D721Med (cell line): ENCODE measurements at regions not wholly inside any gene's neighbourhood (a gene's known extent, or its start where the extent isn't known, plus 50 kb on each side); places are given as distances from the start of the nearest gene placed in this dataset.
"Not testable (repeated sequence)": the region's sequence is repeated elsewhere in the genome, so short reads cannot be mapped to it uniquely, and the experiment has no call there.

Experiments used
- DNase-seq: peaks from one replicate; pipeline ENCODE4 v3.0.0; 2011; ENCODE audit warnings: low spot score; ENCODE audit not compliant: insufficient read length
- FAIRE-seq: peaks from 2 replicates; lab custom pipeline; 2011; peaks lifted over from hg19 to GRCh38; lab: Jason Lieb, UNC
- CTCF ChIP-seq: IDR thresholded peaks from 2 replicates; pipeline ENCODE4 v1.5.1; 2012; ENCODE audit warnings: mild to moderate bottlenecking, control low read depth; ENCODE audit not compliant: insufficient read depth; ENCODE audit errors: missing control alignments

DNA sequence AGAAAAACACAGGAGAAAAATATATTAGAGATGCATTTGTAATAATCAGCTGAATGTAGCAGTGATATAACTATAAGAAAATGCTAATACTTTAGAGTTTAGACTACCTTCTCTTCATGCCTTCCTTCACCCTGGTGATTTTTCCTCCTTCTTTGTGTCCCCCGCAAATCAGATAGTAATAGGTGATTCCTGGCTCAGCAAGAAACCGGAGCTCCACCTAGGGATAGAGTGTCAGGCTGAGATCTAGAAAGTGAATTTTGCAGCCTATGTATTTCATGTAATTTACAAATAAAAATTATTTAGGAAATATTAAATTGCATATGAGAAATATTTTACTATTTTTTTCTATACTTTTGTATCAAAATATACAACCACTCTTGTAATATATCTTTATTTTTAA lies 109.8 kb upstream of the ST8SIA4 start:
- peak; percentile 14 for TF ChIP-seq CTCF
- no peak for FAIRE-seq
- no peak for DNase-seq

DNA sequence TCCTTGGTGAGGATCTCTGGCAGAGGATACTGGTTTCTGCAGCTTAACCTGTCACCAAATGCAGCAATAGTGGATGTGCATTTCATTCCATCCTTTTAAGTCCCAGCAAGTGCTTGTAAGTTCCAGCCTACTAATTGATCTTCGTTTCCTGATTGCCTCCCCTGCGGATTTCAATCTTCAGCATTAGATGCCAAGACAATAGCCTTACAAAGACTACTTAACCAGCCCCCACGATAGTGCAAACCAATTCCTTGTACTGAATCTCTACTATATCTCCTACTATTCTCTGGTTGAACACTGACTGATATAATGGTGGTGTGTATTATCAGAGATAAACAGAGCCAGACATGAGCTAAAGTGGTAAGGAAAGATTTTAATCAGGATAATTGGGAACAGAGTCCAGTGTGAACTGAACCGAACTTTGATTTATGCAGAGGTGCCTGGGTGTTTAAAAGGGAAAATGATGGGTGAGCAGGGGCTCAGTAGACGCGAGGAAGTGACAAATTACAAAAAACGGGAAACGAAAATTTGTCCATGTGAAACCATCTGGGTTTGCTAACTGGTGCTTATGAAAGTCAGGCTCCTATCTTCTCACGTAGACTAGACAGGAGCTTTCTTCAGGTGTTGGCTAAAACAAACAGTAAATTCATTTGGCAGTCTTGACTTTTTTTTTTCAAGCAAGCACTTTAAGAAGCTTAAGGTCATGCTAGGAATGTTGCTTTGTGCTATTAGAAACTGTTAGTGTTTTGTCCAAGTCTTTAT lies 106.9 kb upstream of the ST8SIA4 start:
- FAIRE-seq = peak; percentile 16
- no peak for TF ChIP-seq CTCF
- no peak for DNase-seq

DNA sequence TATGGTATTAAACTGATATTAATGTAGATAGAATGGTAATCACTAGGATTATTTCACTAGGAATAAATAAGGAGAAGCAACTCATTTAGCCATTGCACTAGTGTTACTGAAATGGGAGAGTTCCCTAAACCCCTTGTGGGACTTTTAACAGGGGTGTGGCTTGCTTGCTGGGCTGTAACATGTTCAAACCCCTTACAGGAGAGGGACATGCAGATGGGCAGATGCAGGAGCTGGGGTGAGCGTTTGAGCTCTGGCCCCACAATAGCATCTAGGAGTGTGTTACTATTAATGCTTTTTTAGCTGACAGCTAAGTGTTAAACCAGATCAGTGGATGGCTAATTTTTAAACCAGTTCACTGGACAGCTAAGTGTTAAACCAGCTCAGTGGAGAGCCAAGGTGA lies 89.3 kb upstream of the ST8SIA4 start:
- FAIRE-seq = no peak
- no peak for DNase-seq
- TF ChIP-seq CTCF = no peak

GRCh38 chr5:100983601-100984000 lies 80.5 kb upstream of the ST8SIA4 start:
- not testable (repeated sequence) for FAIRE-seq, DNase-seq

GRCh38 chr5:100974082-100974481 lies 71.0 kb upstream of the ST8SIA4 start:
- FAIRE-seq = no peak

GRCh38 chr5:100970646-100971255 lies 67.7 kb upstream of the ST8SIA4 start:
- no peak for DNase-seq
- FAIRE-seq = no peak
- TF ChIP-seq CTCF = no peak

More at GRCh38 chr5:100974082-100974481, 71.0 kb upstream of the ST8SIA4 start:
- TF ChIP-seq CTCF = no peak
- DNase-seq = no peak

DNA sequence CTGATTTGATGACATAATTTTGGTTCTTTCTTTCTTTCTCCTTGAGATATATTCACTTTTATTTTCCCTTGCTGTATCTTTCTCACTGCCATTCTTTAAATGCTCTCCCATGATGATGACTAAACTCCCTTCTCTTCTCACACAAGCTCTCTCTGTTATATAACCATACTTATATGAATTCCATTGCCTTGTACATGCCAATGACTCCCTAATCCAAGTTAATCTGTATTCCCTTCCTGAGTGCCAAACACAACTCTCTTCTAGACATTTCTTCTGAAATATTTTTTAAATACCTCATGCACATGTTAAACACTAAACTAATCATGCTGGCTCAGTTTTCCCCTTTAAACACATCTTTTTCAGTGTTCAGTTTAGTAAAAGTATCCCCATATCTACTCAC lies 62.2 kb upstream of the ST8SIA4 start:
- no peak for TF ChIP-seq CTCF
- no peak for FAIRE-seq
- no peak for DNase-seq
